ENCODE measurements at regions not wholly inside any gene's neighbourhood (a gene's known extent, or its start where the extent isn't known, plus 50 kb on each side); places are given as distances from the start of the nearest gene placed in this dataset.

GRCh38 chr2:58645017-58645416 lies 403.9 kb upstream of the FANCL start:
- H3K36me3 ChIP-seq: no peaks in the 10 kb centered on the region
- no peak overlapping the region for H3K27ac ChIP-seq
- no peak overlapping the region for H3K4me3 ChIP-seq
- no peaks in the 10 kb centered on the region for H3K4me1 ChIP-seq
- no peak for TF ChIP-seq POLR2A (IDR thresholded peaks at IDR 0.05)
- no peak for TF ChIP-seq CTCF (IDR thresholded peaks at IDR 0.05)
- H3K27me3 ChIP-seq: no peaks in the 10 kb centered on the region
- no peak for DNase-seq
- no peaks in the 10 kb centered on the region for H3K9me3 ChIP-seq

DNA sequence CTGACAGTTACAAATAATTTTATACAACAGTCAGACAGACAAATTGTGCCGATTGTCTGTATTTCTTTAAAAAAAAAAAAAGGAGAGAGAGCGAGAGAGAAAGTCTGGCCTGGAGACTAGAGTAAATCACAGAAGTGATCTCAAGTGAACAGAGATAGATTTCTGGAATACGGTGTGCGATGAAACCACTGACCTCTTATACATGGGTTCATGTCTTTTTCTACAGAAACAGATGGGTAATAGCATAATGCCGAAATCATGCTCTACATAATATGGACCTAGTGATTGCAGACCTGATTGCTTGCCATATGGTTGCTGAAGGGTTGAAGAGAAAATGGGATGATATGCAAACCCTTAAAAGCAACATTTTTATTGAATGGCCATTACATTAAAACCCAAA lies 403.3 kb upstream of the FANCL start:
- no peak for DNase-seq
- TF ChIP-seq CTCF (IDR thresholded peaks at IDR 0.05): no peak
- Histone ChIP-seq H3K4me1 (no peaks in the 10 kb centered on the region), H3K4me3 (no peak overlapping the region), H3K27ac (no peak overlapping the region), H3K9me3 (no peaks in the 10 kb centered on the region), H3K36me3 (no peaks in the 10 kb centered on the region), H3K27me3 (no peaks in the 10 kb centered on the region)

GRCh38 chr2:58641001-58641400 lies 399.9 kb upstream of the FANCL start:
- Histone ChIP-seq H3K4me3 (no peak overlapping the region), H3K36me3 (no peaks in the 10 kb centered on the region), H3K27ac (no peak overlapping the region), H3K9me3 (no peaks in the 10 kb centered on the region), H3K4me1 (no peaks in the 10 kb centered on the region), H3K27me3 (no peaks in the 10 kb centered on the region)
- TF ChIP-seq CTCF (IDR thresholded peaks at IDR 0.05) (no peak), POLR2A (IDR thresholded peaks at IDR 0.05) (no peak)
- no peak for DNase-seq

DNA sequence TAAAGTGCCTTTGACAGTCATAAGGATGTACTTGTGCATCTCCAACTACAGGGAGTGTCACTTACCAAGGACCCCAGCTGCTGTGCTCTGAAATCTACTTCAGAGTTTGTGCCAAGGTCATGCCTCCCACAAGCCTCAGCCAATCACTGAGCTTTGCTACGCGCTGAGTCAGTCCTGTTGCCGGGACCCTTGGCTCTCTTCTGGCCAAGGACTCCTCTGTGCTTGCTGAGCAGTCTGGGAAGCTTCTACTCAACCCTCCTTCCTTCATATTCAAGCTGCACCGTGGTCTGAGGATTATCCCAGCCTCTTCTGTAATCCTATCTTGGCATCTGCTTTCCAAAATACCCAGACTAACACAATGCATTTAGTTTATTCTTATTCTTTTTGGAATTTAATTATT lies 398.9 kb upstream of the FANCL start:
- no peak overlapping the region for H3K4me3 ChIP-seq
- H3K9me3 ChIP-seq: no peaks in the 10 kb centered on the region
- no peak overlapping the region for H3K27ac ChIP-seq
- DNase-seq: no peak
- no peaks in the 10 kb centered on the region for H3K27me3 ChIP-seq
- H3K36me3 ChIP-seq: no peaks in the 10 kb centered on the region
- no peak for TF ChIP-seq POLR2A (IDR thresholded peaks at IDR 0.05)
- no peak for TF ChIP-seq CTCF (IDR thresholded peaks at IDR 0.05)
- no peaks in the 10 kb centered on the region for H3K4me1 ChIP-seq

DNA sequence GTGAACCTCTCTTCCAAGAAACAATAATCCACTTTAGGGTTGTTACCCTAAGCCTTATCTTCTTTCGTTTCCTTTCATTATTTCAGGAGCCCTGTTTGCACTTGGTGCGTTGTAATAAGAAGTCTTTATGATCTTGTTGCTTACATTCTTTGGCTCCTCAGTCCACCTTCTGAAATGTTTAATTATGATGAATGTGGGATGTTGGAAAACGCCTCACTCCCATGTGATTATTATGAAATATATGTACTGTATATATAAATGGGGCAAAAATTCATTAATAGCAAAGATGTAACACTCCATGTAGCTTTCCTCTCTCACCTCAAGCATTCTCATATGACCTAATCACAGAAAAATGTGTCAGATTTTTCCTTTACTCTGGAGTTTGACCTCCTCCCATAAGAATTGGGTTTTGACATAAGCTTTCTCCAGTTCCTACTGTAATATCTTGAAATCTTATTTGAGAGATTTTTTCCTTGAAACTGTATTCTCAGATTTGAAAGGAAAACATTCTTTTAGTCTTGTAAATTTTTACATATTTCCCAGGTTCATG lies 397.2 kb upstream of the FANCL start:
- H3K4me3 ChIP-seq: no peak overlapping the region
- no peaks in the 10 kb centered on the region for H3K36me3 ChIP-seq
- no peaks in the 10 kb centered on the region for H3K4me1 ChIP-seq
- no peak for DNase-seq
- no peak for TF ChIP-seq POLR2A (IDR thresholded peaks at IDR 0.05)
- TF ChIP-seq CTCF (IDR thresholded peaks at IDR 0.05): no peak
- H3K27ac ChIP-seq: no peak overlapping the region
- no peaks in the 10 kb centered on the region for H3K27me3 ChIP-seq
- no peaks in the 10 kb centered on the region for H3K9me3 ChIP-seq

DNA sequence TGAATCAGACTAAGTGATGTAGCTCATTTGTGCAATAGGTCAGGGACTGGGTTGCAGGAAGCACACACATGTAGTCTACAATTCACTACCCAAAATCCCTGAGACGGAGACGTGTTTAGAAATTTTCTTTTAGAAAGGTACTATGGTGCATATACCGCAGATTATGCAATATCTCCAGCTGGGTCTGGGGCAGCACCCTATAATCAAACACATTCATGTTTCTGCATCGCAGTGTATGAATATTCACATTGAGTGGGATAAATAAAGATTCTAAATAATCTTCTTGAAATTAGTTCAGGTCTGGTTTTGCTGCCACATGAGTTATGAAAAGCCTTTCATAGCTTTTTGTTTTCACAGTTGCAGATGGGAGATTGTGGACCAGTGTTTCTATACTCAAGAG lies 395.7 kb upstream of the FANCL start:
- no peak for TF ChIP-seq POLR2A (IDR thresholded peaks at IDR 0.05)
- no peak overlapping the region for H3K4me3 ChIP-seq
- no peaks in the 10 kb centered on the region for H3K36me3 ChIP-seq
- no peaks in the 10 kb centered on the region for H3K27me3 ChIP-seq
- no peaks in the 10 kb centered on the region for H3K9me3 ChIP-seq
- no peaks in the 10 kb centered on the region for H3K4me1 ChIP-seq
- H3K27ac ChIP-seq: no peak overlapping the region
- no peak for DNase-seq

Data from Peyer's patch (tissue), 4 donors.